HG03520 (cell line): ENCODE measurements at regions not wholly inside any gene's neighbourhood (a gene's known extent, or its start where the extent isn't known, plus 50 kb on each side); places are given as distances from the start of the nearest gene placed in this dataset.
"Not testable (repeated sequence)": the region's sequence is repeated elsewhere in the genome, so short reads cannot be mapped to it uniquely, and the experiment has no call there.

Experiments used
- ATAC-seq: cut with Tn5 transposase; IDR thresholded peaks from one replicate; pipeline ENCODE4 v1.9.1; 2021; ENCODE audit warnings: mild to moderate bottlenecking, moderate library complexity; ENCODE audit not compliant: unreplicated experiment

- ATAC-seq, result not testable (repeated sequence)
Observed at GRCh38 chr5:158227314-158227713, 368.4 kb upstream of the CLINT1 start.

- ATAC-seq, result no peak
Observed at GRCh38 chr5:158226496-158226895, 367.6 kb upstream of the CLINT1 start.

- no peak for ATAC-seq
Observed at GRCh38 chr5:158224253-158224652, 365.3 kb upstream of the CLINT1 start.

GRCh38 chr5:158223054-158223600, 364.2 kb upstream of the CLINT1 start:
- ATAC-seq, result no peak

GRCh38 chr5:158212917-158213316, 354.0 kb upstream of the CLINT1 start:
- ATAC-seq, result no peak

- ATAC-seq, result no peak
Observed at GRCh38 chr5:158212237-158212636, 353.3 kb upstream of the CLINT1 start.

- ATAC-seq, result no peak
Observed at GRCh38 chr5:158209219-158209908, 350.4 kb upstream of the CLINT1 start.

- no peak for ATAC-seq
Observed at GRCh38 chr5:158207733-158208132, 348.8 kb upstream of the CLINT1 start.

GRCh38 chr5:158205992-158206391, 347.0 kb upstream of the CLINT1 start:
- ATAC-seq, result no peak

GRCh38 chr5:158203261-158203660, 344.3 kb upstream of the CLINT1 start:
- no peak for ATAC-seq

GRCh38 chr5:158202801-158203200, 343.9 kb upstream of the CLINT1 start:
- no peak for ATAC-seq

- ATAC-seq, result no peak
Observed at GRCh38 chr5:158200619-158201018, 341.7 kb upstream of the CLINT1 start.

- ATAC-seq, result peak; percentile 90
Observed at GRCh38 chr5:158198636-158199035, 339.7 kb upstream of the CLINT1 start.

- no peak for ATAC-seq
Observed at GRCh38 chr5:158195416-158196210, 336.7 kb upstream of the CLINT1 start.

- no peak for ATAC-seq
Observed at GRCh38 chr5:158194561-158194976, 335.6 kb upstream of the CLINT1 start.

GRCh38 chr5:158193395-158193794, 334.4 kb upstream of the CLINT1 start:
- ATAC-seq, result not testable (repeated sequence)

GRCh38 chr5:158180407-158180806, 321.5 kb upstream of the CLINT1 start:
- no peak for ATAC-seq

- no peak for ATAC-seq
Observed at GRCh38 chr5:158179271-158179670, 320.3 kb upstream of the CLINT1 start.

GRCh38 chr5:158178535-158178934, 319.6 kb upstream of the CLINT1 start:
- ATAC-seq, result no peak

- ATAC-seq, result no peak
Observed at GRCh38 chr5:158177146-158177545, 318.2 kb upstream of the CLINT1 start.

- no peak for ATAC-seq
Observed at GRCh38 chr5:158175934-158176481, 317.1 kb upstream of the CLINT1 start.
